SU-DHL-6 (cell line): ENCODE measurements at regions not wholly inside any gene's neighbourhood (a gene's known extent, or its start where the extent isn't known, plus 50 kb on each side); places are given as distances from the start of the nearest gene placed in this dataset.

Experiments
- EZH2phosphoT487 ChIP-seq: fragments of 200-600 bp; sonication (generic), shearing (Covaris generic); conservative IDR thresholded peaks from 2 replicates; pipeline ENCODE4 v1.6.1; 2018; ENCODE audit warnings: mild to moderate bottlenecking, antibody characterized with exemption, low read length, moderate library complexity, mixed read lengths
- TF ChIP-seq, protein P1 (sequence below): fragments of 200-600 bp; sonication (generic); IDR thresholded peaks from one replicate; pipeline ENCODE4 v1.5.1; 2017; ENCODE audit warnings: antibody characterized with exemption, mild to moderate bottlenecking, low read length, moderate library complexity; ENCODE audit not compliant: insufficient read depth, poor library complexity, severe bottlenecking

- TF ChIP-seq, protein P1, sequence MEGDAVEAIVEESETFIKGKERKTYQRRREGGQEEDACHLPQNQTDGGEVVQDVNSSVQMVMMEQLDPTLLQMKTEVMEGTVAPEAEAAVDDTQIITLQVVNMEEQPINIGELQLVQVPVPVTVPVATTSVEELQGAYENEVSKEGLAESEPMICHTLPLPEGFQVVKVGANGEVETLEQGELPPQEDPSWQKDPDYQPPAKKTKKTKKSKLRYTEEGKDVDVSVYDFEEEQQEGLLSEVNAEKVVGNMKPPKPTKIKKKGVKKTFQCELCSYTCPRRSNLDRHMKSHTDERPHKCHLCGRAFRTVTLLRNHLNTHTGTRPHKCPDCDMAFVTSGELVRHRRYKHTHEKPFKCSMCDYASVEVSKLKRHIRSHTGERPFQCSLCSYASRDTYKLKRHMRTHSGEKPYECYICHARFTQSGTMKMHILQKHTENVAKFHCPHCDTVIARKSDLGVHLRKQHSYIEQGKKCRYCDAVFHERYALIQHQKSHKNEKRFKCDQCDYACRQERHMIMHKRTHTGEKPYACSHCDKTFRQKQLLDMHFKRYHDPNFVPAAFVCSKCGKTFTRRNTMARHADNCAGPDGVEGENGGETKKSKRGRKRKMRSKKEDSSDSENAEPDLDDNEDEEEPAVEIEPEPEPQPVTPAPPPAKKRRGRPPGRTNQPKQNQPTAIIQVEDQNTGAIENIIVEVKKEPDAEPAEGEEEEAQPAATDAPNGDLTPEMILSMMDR = no peak
- TF ChIP-seq EZH2phosphoT487 = no peak
These were observed 191.9 kb upstream of the VEPH1 start for GRCh38 chr3:157695103-157695502.
